ENCODE measurements at regions not wholly inside any gene's neighbourhood (a gene's known extent, or its start where the extent isn't known, plus 50 kb on each side); places are given as distances from the start of the nearest gene placed in this dataset.
A peak's percentile ranks its signal among the peaks of the same experiment; 100 is the strongest.

GRCh38 chr19:28563964-28564921 lies 648.7 kb downstream of the UQCRFS1 start:
- no peak overlapping the region for H2BK15ac ChIP-seq (ENCODE audit: low read depth, low read length)
- H3K4me2 ChIP-seq (ENCODE audit: insufficient read depth, insufficient read length, low read length) = no peak overlapping the region
- Mint-ChIP-seq H3K4me1 (peaks cover 3 to 6% of the 10 kb centered on the region in 2 experiments; a peak in 1 of 4 replicates), H3K9me3 (peaks cover 7 to 8% of the 10 kb centered on the region in 2 experiments; a peak in 4 of 5 replicates), H3K4me3 (no peak overlapping the region), H3K36me3 (ENCODE audit: insufficient read depth in 1 of 3, low read depth in 3 of 3) (no peaks in the 10 kb centered on the region; a peak in 2 of 7 replicates), H3K27ac (peak overlapping the region in 1 of 3 experiments; percentile 19; a peak in 1 of 7 replicates), H3K27me3 (ENCODE audit: low read depth) (no peaks in the 10 kb centered on the region)
- WGBS (ENCODE audit: extremely low coverage, insufficient read length, low lambda C conversion rate) = no CpG with 5 or more reads among the region's 13 CpGs
- H3K27ac ChIP-seq (ENCODE audit: insufficient read length, low read depth, low read length) = no peak overlapping the region
- H3K79me2 ChIP-seq (ENCODE audit: insufficient read depth, low read length) = no peaks in the 10 kb centered on the region
- no peaks in the 10 kb centered on the region for H3K4me1 ChIP-seq (ENCODE audit: insufficient read depth, low read length)
- H3K79me1 ChIP-seq (ENCODE audit: insufficient read depth, low read depth, low read length, poor library complexity, severe bottlenecking) = no peaks in the 10 kb centered on the region
- no peak for TF ChIP-seq CTCF (conservative IDR thresholded peaks at IDR 0.05)
- no peaks in the 10 kb centered on the region for H4K20me1 ChIP-seq (ENCODE audit: control insufficient read depth, insufficient read depth, insufficient read length)
- no peaks in the 10 kb centered on the region for H3K23me2 ChIP-seq (ENCODE audit: insufficient read length, low read depth, low read length, poor library complexity, severe bottlenecking)
- H2BK120ac ChIP-seq (ENCODE audit: low read depth, low read length, poor library complexity, severe bottlenecking) = no peak overlapping the region
- no peak overlapping the region for H2AFZ ChIP-seq (ENCODE audit: low read length)
- H3K9me3 ChIP-seq (ENCODE audit: control insufficient read depth, low read depth, low read length) = no peaks in the 10 kb centered on the region
- H2BK5ac ChIP-seq (ENCODE audit: insufficient read length, low read length) = no peak overlapping the region
- H2BK12ac ChIP-seq (ENCODE audit: insufficient read length, low read depth, low read length) = no peak overlapping the region
- no peak overlapping the region for H3T11ph ChIP-seq (ENCODE audit: low read length)
- no peak overlapping the region for H3K23ac ChIP-seq (ENCODE audit: insufficient read length, low read depth, low read length)
- H3K14ac ChIP-seq (ENCODE audit: insufficient read depth, low read length) = no peak overlapping the region
- H3K4ac ChIP-seq (ENCODE audit: low read depth, low read length) = no peak overlapping the region
- DNase-seq = no peak
- no peak overlapping the region for H3K56ac ChIP-seq (ENCODE audit: insufficient read length, low read depth, low read length)
- no peak overlapping the region for H2AK5ac ChIP-seq (ENCODE audit: insufficient read length, low read length)
- H3K27me3 ChIP-seq (ENCODE audit: insufficient read depth, low read length) = no peaks in the 10 kb centered on the region
- H4K8ac ChIP-seq (replicated peaks; ENCODE audit: insufficient read length, low read depth, low read length) = no peak overlapping the region
- H3K18ac ChIP-seq (ENCODE audit: insufficient read length, low read depth, low read length) = no peak overlapping the region
- no peak overlapping the region for H2BK20ac ChIP-seq (ENCODE audit: low read depth, low read length, poor library complexity, severe bottlenecking)
- no peak overlapping the region for H3K9ac ChIP-seq (ENCODE audit: extremely low read depth, insufficient read length, low read length)
- H4K91ac ChIP-seq (ENCODE audit: insufficient read length, low read depth, low read length) = no peak overlapping the region
- no peak overlapping the region for H4K5ac ChIP-seq (ENCODE audit: insufficient read length, low read depth, low read length)
